ENCODE measurements at regions not wholly inside any gene's neighbourhood (a gene's known extent, or its start where the extent isn't known, plus 50 kb on each side); places are given as distances from the start of the nearest gene placed in this dataset.

DNA sequence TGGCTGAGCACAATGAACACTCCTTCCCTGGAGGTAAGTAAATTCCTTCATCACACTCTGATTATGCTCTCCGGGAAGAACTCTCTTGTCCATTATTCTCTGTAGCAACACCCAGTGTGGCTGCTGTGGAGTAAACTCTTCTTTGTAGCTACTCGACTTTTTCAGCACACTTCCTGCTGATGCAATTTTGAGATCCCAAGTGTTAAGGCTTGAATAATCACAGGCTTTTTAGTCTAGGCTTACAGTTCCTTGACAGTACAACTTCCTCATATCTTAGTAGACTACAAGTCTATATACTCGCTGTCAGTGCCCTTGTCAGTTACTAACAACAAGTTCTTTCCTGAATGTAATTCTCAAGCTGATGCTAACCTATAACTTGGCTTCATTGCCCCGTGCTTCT, 301.8 kb upstream of the API5 start:
- Histone ChIP-seq H3K9me3 (ENCODE audit: low read depth) (no peaks in the 10 kb centered on the region), H3K27ac (no peak overlapping the region), H3K36me3 (no peaks in the 10 kb centered on the region), H3K4me3 (no peak overlapping the region), H3K4me1 (ENCODE audit: low read depth) (no peaks in the 10 kb centered on the region), H3K27me3 (no peaks in the 10 kb centered on the region)
- TF ChIP-seq, protein P1, sequence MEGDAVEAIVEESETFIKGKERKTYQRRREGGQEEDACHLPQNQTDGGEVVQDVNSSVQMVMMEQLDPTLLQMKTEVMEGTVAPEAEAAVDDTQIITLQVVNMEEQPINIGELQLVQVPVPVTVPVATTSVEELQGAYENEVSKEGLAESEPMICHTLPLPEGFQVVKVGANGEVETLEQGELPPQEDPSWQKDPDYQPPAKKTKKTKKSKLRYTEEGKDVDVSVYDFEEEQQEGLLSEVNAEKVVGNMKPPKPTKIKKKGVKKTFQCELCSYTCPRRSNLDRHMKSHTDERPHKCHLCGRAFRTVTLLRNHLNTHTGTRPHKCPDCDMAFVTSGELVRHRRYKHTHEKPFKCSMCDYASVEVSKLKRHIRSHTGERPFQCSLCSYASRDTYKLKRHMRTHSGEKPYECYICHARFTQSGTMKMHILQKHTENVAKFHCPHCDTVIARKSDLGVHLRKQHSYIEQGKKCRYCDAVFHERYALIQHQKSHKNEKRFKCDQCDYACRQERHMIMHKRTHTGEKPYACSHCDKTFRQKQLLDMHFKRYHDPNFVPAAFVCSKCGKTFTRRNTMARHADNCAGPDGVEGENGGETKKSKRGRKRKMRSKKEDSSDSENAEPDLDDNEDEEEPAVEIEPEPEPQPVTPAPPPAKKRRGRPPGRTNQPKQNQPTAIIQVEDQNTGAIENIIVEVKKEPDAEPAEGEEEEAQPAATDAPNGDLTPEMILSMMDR (IDR thresholded peaks at IDR 0.05; ENCODE audit: low read depth, low read length) = no peak
- no peak for DNase-seq (ENCODE audit: low read depth in 1 of 2, low spot score in 1 of 2)

DNA sequence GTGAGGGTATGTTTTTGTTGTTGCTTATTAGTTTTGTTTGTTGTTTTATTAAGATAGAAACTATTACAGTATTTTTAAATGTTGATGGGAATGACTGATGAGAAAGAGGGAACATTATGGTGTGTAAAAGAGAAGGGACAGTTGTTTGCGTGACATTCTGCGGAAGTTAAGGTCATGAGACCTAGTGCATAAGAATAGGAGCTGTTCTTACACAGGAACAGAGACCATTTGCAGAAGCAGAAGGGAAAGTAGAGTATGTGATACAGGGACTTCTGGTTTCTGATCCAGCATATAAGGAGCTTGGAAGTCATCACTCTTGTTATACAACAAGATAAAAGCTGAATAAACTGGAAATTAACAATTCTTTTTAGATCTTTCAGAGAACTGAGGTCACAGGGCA, 299.2 kb upstream of the API5 start:
- TF ChIP-seq, protein P1 (IDR thresholded peaks at IDR 0.05; ENCODE audit: low read depth, low read length) = no peak
- Histone ChIP-seq H3K4me1 (ENCODE audit: low read depth) (no peaks in the 10 kb centered on the region), H3K4me3 (no peak overlapping the region), H3K27ac (no peak overlapping the region), H3K27me3 (no peaks in the 10 kb centered on the region), H3K9me3 (ENCODE audit: low read depth) (no peaks in the 10 kb centered on the region), H3K36me3 (no peaks in the 10 kb centered on the region)
- no peak for DNase-seq (ENCODE audit: low read depth in 1 of 2, low spot score in 1 of 2)

DNA sequence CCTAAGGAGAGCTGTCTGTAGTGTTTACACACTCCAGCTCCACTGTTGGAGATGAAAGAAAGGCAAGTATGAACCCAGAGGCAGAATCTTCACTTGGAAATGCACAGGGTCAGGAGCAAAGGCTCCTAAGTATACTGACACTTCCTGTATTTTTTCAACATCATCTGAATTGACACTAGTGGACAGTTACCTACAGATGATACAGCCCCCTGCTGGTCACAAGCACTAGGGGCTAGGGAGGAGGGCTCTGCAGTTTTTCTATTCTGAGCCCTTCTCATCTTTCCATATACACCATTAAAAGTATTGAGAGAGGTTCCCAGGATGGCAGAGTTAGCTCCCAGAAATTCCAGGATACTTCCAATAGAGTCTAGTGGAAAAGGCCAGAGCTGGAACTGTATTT, 290.3 kb upstream of the API5 start:
- H3K27ac ChIP-seq = no peak overlapping the region
- H3K9me3 ChIP-seq (ENCODE audit: low read depth) = no peaks in the 10 kb centered on the region
- H3K4me3 ChIP-seq = no peak overlapping the region
- no peaks in the 10 kb centered on the region for H3K4me1 ChIP-seq (ENCODE audit: low read depth)
- DNase-seq (ENCODE audit: low read depth in 1 of 2, low spot score in 1 of 2) = peak in 1 of 2 donors; percentile 19
- H3K36me3 ChIP-seq = no peaks in the 10 kb centered on the region
- TF ChIP-seq, protein P1 (IDR thresholded peaks at IDR 0.05; ENCODE audit: low read depth, low read length) = no peak
- H3K27me3 ChIP-seq = no peaks in the 10 kb centered on the region

DNA sequence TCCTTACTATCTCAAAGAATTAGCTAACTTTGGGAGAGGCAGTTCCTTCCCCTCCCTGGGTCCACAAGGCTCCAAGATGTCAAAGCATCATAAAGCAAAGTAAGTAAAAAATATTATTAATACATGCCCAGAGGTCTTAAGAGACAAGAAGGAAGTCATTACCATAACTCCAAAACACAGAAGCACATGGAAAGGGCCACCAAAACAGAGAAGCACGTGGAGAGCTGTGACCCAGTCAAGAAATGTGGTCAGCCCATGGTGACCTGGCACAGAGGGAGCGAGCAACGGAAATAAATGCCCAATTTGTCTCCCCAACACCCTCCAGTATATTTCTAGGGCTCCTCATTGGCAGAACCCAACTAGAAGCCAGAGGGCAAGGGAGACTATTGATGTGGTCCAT, 277.5 kb upstream of the API5 start:
- TF ChIP-seq, protein P1 (IDR thresholded peaks at IDR 0.05; ENCODE audit: low read depth, low read length) = no peak

DNA sequence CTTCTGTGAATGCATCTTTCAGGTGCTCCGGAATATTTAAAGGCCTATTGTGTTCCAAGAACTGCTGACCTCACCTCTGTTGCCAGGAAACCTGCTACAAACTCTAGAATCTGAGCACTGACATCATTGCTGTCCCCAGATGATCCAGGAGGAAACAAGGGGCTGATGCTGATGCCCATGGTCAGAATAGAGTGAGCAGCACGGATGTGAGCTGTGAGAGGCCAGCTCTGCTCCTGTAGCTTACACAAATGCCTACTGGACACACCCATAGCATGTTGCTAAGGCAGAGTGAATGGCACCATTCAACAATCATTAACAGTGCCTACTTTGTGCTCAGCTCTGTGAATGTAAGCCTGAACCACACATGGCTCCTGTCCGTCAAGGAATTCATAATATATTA, 276.7 kb upstream of the API5 start:
- Histone ChIP-seq H3K27ac (no peak overlapping the region), H3K27me3 (no peaks in the 10 kb centered on the region), H3K4me3 (no peak overlapping the region), H3K9me3 (ENCODE audit: low read depth) (no peaks in the 10 kb centered on the region), H3K36me3 (no peaks in the 10 kb centered on the region), H3K4me1 (ENCODE audit: low read depth) (no peaks in the 10 kb centered on the region)
- TF ChIP-seq, protein P1 (IDR thresholded peaks at IDR 0.05; ENCODE audit: low read depth, low read length) = no peak
- no peak for DNase-seq (ENCODE audit: low read depth in 1 of 2, low spot score in 1 of 2)

More for the DNA sequence above, 277.5 kb upstream of the API5 start:
- no peaks in the 10 kb centered on the region for H3K27me3 ChIP-seq
- no peak for DNase-seq (ENCODE audit: low read depth in 1 of 2, low spot score in 1 of 2)
- H3K9me3 ChIP-seq (ENCODE audit: low read depth) = no peaks in the 10 kb centered on the region
- H3K27ac ChIP-seq = no peak overlapping the region
- H3K36me3 ChIP-seq = no peaks in the 10 kb centered on the region
- no peak overlapping the region for H3K4me3 ChIP-seq
- H3K4me1 ChIP-seq (ENCODE audit: low read depth) = no peaks in the 10 kb centered on the region

All from cardiac muscle cell (in vitro differentiated cells and primary cell).